ENCODE measurements at regions not wholly inside any gene's neighbourhood (a gene's known extent, or its start where the extent isn't known, plus 50 kb on each side); places are given as distances from the start of the nearest gene placed in this dataset.

- TF ChIP-seq POLR2AphosphoS5 (IDR thresholded peaks at IDR 0.05; ENCODE audit: low read depth, low read length), result no peak
- no peak for TF ChIP-seq POLR2A (IDR thresholded peaks at IDR 0.05; ENCODE audit: low read depth, low read length)
- TF ChIP-seq PAX5 (IDR thresholded peaks at IDR 0.05; ENCODE audit: insufficient read depth, low read length, severe bottlenecking), result no peak
Measured at GRCh38 chr14:98379830-98380229, 892.2 kb downstream of the BCL11B start.

Data from GM12891 (cell line).